ENCODE measurements at regions not wholly inside any gene's neighbourhood (a gene's known extent, or its start where the extent isn't known, plus 50 kb on each side); places are given as distances from the start of the nearest gene placed in this dataset.

DNA sequence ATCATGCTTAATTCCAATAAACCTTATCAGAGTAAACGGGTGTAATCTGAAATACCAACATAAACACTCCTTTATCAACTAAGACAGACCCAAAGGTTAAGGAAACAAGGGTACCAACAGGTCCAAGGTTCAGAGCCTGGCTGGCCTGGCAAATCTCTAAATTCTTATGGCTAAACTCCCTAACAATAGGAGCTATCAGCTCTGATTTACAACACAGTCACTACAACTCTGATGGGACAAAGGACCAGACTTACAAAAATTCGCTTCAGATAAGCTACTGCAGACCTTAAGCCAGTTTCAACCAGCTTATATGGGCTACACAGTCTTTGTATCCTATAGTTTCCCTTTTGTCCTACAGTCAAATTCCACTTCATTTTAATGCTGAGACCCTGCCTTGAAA, 381.9 kb downstream of the ZWINT start:
- ChIA-PET POLR2A (ENCODE audit: unreplicated experiment) (no interaction called here), CTCF (no interaction called here)
- ATAC-seq = no peak

DNA sequence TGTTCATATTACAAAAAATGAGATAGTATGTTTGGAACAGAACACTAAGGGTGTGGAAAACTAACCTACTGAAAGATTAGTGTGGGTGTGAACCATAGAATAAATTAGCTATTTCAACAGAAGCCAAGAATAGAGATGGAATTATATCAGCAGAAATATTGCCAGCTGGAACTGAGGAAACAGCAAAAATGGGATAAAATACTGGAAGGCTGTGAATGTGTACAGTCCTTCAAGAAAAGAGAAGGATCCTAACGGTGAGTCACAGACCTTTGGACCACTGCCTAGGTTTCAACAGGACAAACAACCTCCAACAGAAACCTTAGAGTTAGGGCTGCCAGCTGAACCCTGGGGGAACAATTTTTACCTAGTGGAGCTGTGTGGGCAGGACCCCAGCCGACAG, 395.0 kb downstream of the ZWINT start:
- BruUV-seq (replicated peaks) = no TSS peak
- Histone ChIP-seq H3K9me3 (ENCODE audit: low read length) (no peaks in the 10 kb centered on the region), H3K36me3 (ENCODE audit: low read depth, low read length) (no peaks in the 10 kb centered on the region), H3K79me2 (ENCODE audit: low read length) (no peaks in the 10 kb centered on the region), H3K9ac (ENCODE audit: low read length) (no peak overlapping the region), H3K4me3 (ENCODE audit: low read length) (no peak overlapping the region), H4K20me1 (ENCODE audit: low read length) (no peaks in the 10 kb centered on the region), H3K4me2 (ENCODE audit: low read length) (no peak overlapping the region), H3K4me1 (ENCODE audit: insufficient read depth, low read length) (no peaks in the 10 kb centered on the region), H2AFZ (ENCODE audit: low read length) (no peak overlapping the region), H3K27me3 (ENCODE audit: low read length) (no peaks in the 10 kb centered on the region), H3F3A (ENCODE audit: low read length, unreplicated experiment) (no peaks in the 10 kb centered on the region), H3K9me2 (replicated peaks; ENCODE audit: low read length) (no peaks in the 10 kb centered on the region), H3K27ac (ENCODE audit: low read length) (no peak overlapping the region)
- ATAC-seq (peak; percentile 99), DNase-seq (peak; percentile 61)
- CTCF ChIA-PET = no interaction called here
- TF ChIP-seq, protein P1, sequence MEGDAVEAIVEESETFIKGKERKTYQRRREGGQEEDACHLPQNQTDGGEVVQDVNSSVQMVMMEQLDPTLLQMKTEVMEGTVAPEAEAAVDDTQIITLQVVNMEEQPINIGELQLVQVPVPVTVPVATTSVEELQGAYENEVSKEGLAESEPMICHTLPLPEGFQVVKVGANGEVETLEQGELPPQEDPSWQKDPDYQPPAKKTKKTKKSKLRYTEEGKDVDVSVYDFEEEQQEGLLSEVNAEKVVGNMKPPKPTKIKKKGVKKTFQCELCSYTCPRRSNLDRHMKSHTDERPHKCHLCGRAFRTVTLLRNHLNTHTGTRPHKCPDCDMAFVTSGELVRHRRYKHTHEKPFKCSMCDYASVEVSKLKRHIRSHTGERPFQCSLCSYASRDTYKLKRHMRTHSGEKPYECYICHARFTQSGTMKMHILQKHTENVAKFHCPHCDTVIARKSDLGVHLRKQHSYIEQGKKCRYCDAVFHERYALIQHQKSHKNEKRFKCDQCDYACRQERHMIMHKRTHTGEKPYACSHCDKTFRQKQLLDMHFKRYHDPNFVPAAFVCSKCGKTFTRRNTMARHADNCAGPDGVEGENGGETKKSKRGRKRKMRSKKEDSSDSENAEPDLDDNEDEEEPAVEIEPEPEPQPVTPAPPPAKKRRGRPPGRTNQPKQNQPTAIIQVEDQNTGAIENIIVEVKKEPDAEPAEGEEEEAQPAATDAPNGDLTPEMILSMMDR (conservative IDR thresholded peaks at IDR 0.05; ENCODE audit: low read depth, low read length) = no peak
- TF ChIP-seq EZH2 (IDR thresholded peaks at IDR 0.05; ENCODE audit: low read length, unreplicated experiment) (no peak), EZH2phosphoT487 (IDR thresholded peaks at IDR 0.05; ENCODE audit: borderline replicate concordance, low read length) (no peak)
- POLR2A ChIA-PET (ENCODE audit: unreplicated experiment) = interaction anchor here (0.5 kb wide), 1 partner anchor 307 kb away, joined by 3 read pairs; no protein-coding TSS in a partner anchor
- intact Hi-C loops (cut with micrococcal nuclease) = no loop called here

More for the DNA sequence above, 381.9 kb downstream of the ZWINT start:
- no peaks in the 10 kb centered on the region for H3K27me3 ChIP-seq (ENCODE audit: low read length)
- no peak for DNase-seq
- no peak overlapping the region for H3K27ac ChIP-seq (ENCODE audit: low read length)
- H3F3A ChIP-seq (ENCODE audit: low read length, unreplicated experiment) = no peaks in the 10 kb centered on the region
- H3K36me3 ChIP-seq (ENCODE audit: low read depth, low read length) = no peaks in the 10 kb centered on the region
- H3K4me2 ChIP-seq (ENCODE audit: low read length) = no peak overlapping the region
- H3K9me2 ChIP-seq (replicated peaks; ENCODE audit: low read length) = no peaks in the 10 kb centered on the region
- no peaks in the 10 kb centered on the region for H4K20me1 ChIP-seq (ENCODE audit: low read length)
- no peak overlapping the region for H3K9ac ChIP-seq (ENCODE audit: low read length)
- BruUV-seq (replicated peaks) = no TSS peak
- no peaks in the 10 kb centered on the region for H3K79me2 ChIP-seq (ENCODE audit: low read length)
- H3K4me1 ChIP-seq (ENCODE audit: insufficient read depth, low read length) = no peaks in the 10 kb centered on the region
- H3K4me3 ChIP-seq (ENCODE audit: low read length) = no peak overlapping the region
- intact Hi-C loops (cut with micrococcal nuclease) = no loop called here
- H3K9me3 ChIP-seq (ENCODE audit: low read length) = no peaks in the 10 kb centered on the region
- TF ChIP-seq, protein P1 (conservative IDR thresholded peaks at IDR 0.05; ENCODE audit: low read depth, low read length) = no peak
- TF ChIP-seq EZH2 (IDR thresholded peaks at IDR 0.05; ENCODE audit: low read length, unreplicated experiment) (no peak), EZH2phosphoT487 (IDR thresholded peaks at IDR 0.05; ENCODE audit: borderline replicate concordance, low read length) (no peak)
- no peak overlapping the region for H2AFZ ChIP-seq (ENCODE audit: low read length)

DNA sequence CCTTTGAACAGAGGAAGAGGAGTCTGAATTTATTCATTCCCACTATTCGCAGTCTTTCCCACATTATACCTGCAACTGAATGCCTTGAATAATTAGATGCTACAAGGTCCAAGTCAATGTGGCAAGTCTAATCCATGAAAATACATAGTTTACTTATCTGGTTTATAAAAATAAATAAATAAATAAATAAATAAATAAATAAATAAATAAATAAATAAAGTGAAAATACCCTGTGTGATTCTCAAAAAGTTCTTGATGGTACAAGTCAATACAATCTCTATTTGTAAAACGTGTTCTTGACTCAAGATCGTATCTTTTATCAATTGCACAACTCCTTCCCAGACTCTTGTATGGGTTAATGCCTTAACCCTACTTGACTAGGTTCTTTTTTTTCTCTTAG, 417.7 kb downstream of the ZWINT start:
- H3K9me2 ChIP-seq (replicated peaks; ENCODE audit: low read length) = no peaks in the 10 kb centered on the region
- ATAC-seq (no peak), DNase-seq (no peak)
- intact Hi-C loops (cut with micrococcal nuclease) = no loop called here
- no peaks in the 10 kb centered on the region for H3K36me3 ChIP-seq (ENCODE audit: low read depth, low read length)
- ChIA-PET CTCF (no interaction called here), POLR2A (ENCODE audit: unreplicated experiment) (no interaction called here)
- H3F3A ChIP-seq (ENCODE audit: low read length, unreplicated experiment) = no peaks in the 10 kb centered on the region
- no TSS peak for BruUV-seq (replicated peaks)
- TF ChIP-seq EZH2 (IDR thresholded peaks at IDR 0.05; ENCODE audit: low read length, unreplicated experiment) = no peak
- TF ChIP-seq, protein P1 (conservative IDR thresholded peaks at IDR 0.05; ENCODE audit: low read depth, low read length) = no peak
- TF ChIP-seq EZH2phosphoT487 (IDR thresholded peaks at IDR 0.05; ENCODE audit: borderline replicate concordance, low read length) = no peak
- H3K27ac ChIP-seq (ENCODE audit: low read length) = no peak overlapping the region
- H3K79me2 ChIP-seq (ENCODE audit: low read length) = no peaks in the 10 kb centered on the region
- H4K20me1 ChIP-seq (ENCODE audit: low read length) = no peaks in the 10 kb centered on the region
- H3K4me3 ChIP-seq (ENCODE audit: low read length) = no peak overlapping the region
- H2AFZ ChIP-seq (ENCODE audit: low read length) = no peak overlapping the region
- H3K9me3 ChIP-seq (ENCODE audit: low read length) = 0 out of 2 replicates have a peak, but pooled peaks cover 3% of the 10 kb centered on the region
- no peak overlapping the region for H3K9ac ChIP-seq (ENCODE audit: low read length)
- no peaks in the 10 kb centered on the region for H3K27me3 ChIP-seq (ENCODE audit: low read length)
- H3K4me1 ChIP-seq (ENCODE audit: insufficient read depth, low read length) = no peaks in the 10 kb centered on the region
- no peak overlapping the region for H3K4me2 ChIP-seq (ENCODE audit: low read length)
